GM12891 (cell line): ENCODE measurements at regions not wholly inside any gene's neighbourhood (a gene's known extent, or its start where the extent isn't known, plus 50 kb on each side); places are given as distances from the start of the nearest gene placed in this dataset.

Experiments
- POLR2A ChIP-seq: IDR thresholded peaks from 2 replicates; pipeline ENCODE4 v1.6.1; 2011; ENCODE audit warnings: low read depth, low read length, control low read depth
- POLR2AphosphoS5 ChIP-seq: IDR thresholded peaks from 2 replicates; pipeline ENCODE4 v1.6.1; 2011; ENCODE audit warnings: low read depth, low read length, control low read depth

DNA sequence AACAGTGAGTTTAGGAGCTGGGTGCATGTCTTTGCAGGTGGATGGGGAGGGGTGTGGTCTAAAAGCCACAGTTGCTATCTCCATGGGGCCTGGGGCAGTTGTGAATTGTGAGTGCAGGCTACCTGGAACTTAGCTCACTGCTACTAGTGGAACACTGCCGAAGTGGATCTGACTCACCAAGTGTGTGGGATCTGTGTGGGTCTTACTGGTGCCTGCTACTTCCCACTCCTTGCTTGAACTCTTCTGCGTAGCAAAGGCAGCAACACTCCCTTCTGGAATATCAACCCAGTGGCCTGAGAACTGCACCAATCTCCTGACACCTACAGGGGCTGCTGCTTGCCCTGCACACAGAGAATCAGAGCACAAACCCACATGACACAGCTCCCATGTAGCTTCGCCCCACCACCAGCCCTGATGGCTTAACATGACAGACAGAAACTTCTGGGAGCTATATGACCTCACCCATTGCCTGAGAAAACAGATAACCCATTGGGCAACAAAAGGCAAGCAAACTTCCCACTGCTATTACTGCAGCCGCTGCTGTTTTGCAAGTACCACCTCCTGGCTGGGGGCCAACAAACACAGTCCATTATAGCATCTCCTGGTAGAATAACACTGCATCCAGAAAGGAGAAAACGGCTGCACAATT lies 455.1 kb upstream of the DDX18 start:
- TF ChIP-seq POLR2AphosphoS5: no peak
- no peak for TF ChIP-seq POLR2A
